ENCODE measurements at regions not wholly inside any gene's neighbourhood (a gene's known extent, or its start where the extent isn't known, plus 50 kb on each side); places are given as distances from the start of the nearest gene placed in this dataset.

DNA sequence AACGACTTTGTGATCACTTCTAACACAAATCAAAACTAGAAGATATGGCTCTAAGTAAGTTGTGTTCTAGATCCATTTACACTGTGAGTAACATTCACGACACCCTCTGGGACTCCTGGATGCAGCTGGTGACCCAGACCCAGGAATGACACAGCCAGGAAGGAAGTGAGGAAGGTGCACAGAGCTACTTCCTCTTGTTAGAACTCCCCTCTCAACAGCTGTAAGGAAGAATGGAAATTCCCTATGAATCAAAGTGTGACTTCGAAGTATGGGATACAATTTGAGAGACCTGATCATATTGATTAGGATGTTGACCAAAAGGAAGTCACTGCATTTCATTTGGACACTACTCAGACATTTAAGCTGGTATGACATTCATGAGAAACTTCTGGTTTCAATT, 185.3 kb downstream of the NRIP1 start:
- no peak overlapping the region for H3K27ac ChIP-seq (ENCODE audit: low read depth in 1 of 2, low read length in 2 of 2)

DNA sequence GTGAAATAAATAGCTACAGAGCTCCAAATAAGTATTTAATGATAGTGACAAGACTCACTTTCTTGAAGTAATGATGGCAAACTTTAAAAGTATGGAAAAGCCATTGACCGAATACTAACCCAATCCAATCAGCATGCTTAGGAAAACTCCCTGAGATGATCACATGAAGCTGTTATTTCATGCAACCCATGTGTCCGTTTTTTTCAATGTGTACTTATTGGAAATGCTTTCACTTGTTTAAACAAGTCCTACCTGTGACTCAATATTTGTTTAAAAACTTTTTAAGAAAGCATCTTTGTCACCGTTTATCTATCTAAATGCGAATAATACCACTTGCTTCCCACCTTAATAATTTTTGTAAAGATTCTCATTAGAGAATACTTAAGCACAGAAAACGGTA, 185.8 kb downstream of the NRIP1 start:
- no peaks in the 10 kb centered on the region for H3K27me3 Mint-ChIP-seq
- H3K4me3 ChIP-seq (ENCODE audit: low read length), result no peak overlapping the region
- DNase-seq (no peak), ATAC-seq (ENCODE audit: poor library complexity) (no peak)
- no peaks in the 10 kb centered on the region for H3K4me1 ChIP-seq (ENCODE audit: insufficient read depth, low read length)
- ChIA-PET POLR2A (no interaction called here), CTCF (no interaction called here)
- no peaks in the 10 kb centered on the region for H3K9me3 Mint-ChIP-seq
- H3K27ac ChIP-seq (ENCODE audit: low read depth in 1 of 2, low read length in 2 of 2), result no peak overlapping the region
- H3K27ac Mint-ChIP-seq, result no peak overlapping the region
- no peaks in the 10 kb centered on the region for H3K36me3 Mint-ChIP-seq (ENCODE audit: low read depth)
- H3K9me3 ChIP-seq (ENCODE audit: control insufficient read depth in 1 of 2, insufficient read depth in 1 of 2, low read length in 2 of 2), result no peaks in the 10 kb centered on the region
- TF ChIP-seq, protein P1, sequence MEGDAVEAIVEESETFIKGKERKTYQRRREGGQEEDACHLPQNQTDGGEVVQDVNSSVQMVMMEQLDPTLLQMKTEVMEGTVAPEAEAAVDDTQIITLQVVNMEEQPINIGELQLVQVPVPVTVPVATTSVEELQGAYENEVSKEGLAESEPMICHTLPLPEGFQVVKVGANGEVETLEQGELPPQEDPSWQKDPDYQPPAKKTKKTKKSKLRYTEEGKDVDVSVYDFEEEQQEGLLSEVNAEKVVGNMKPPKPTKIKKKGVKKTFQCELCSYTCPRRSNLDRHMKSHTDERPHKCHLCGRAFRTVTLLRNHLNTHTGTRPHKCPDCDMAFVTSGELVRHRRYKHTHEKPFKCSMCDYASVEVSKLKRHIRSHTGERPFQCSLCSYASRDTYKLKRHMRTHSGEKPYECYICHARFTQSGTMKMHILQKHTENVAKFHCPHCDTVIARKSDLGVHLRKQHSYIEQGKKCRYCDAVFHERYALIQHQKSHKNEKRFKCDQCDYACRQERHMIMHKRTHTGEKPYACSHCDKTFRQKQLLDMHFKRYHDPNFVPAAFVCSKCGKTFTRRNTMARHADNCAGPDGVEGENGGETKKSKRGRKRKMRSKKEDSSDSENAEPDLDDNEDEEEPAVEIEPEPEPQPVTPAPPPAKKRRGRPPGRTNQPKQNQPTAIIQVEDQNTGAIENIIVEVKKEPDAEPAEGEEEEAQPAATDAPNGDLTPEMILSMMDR (IDR thresholded peaks at IDR 0.05), result no peak
- intact Hi-C loops (cut with DNase I, micrococcal nuclease), result no loop called here
- no peaks in the 10 kb centered on the region for H3K27me3 ChIP-seq (ENCODE audit: control insufficient read depth in 1 of 2, insufficient read depth in 2 of 2, low read length in 2 of 2)
- no peaks in the 10 kb centered on the region for H3K36me3 ChIP-seq (ENCODE audit: insufficient read depth, low read length)
- H3K4me3 Mint-ChIP-seq, result no peak overlapping the region
- H3K4me1 Mint-ChIP-seq (ENCODE audit: low read depth), result no peaks in the 10 kb centered on the region

More for the DNA sequence above, 185.3 kb downstream of the NRIP1 start:
- H3K27me3 Mint-ChIP-seq, result no peaks in the 10 kb centered on the region
- no peaks in the 10 kb centered on the region for H3K4me1 ChIP-seq (ENCODE audit: insufficient read depth, low read length)
- no peaks in the 10 kb centered on the region for H3K36me3 ChIP-seq (ENCODE audit: insufficient read depth, low read length)
- H3K4me3 ChIP-seq (ENCODE audit: low read length), result no peak overlapping the region
- H3K4me1 Mint-ChIP-seq (ENCODE audit: low read depth), result no peaks in the 10 kb centered on the region
- H3K9me3 Mint-ChIP-seq, result no peaks in the 10 kb centered on the region
- no peaks in the 10 kb centered on the region for H3K36me3 Mint-ChIP-seq (ENCODE audit: low read depth)
- CTCF ChIA-PET, result no interaction called here
- no peaks in the 10 kb centered on the region for H3K9me3 ChIP-seq (ENCODE audit: control insufficient read depth in 1 of 2, insufficient read depth in 1 of 2, low read length in 2 of 2)
- intact Hi-C loops (cut with DNase I, micrococcal nuclease), result no loop called here
- DNase-seq (peak in 2 of 14 experiments; percentile 52 to 65), ATAC-seq (ENCODE audit: poor library complexity) (no peak)
- TF ChIP-seq, protein P1 (IDR thresholded peaks at IDR 0.05), result no peak
- POLR2A ChIA-PET, result no interaction called here
- no peaks in the 10 kb centered on the region for H3K27me3 ChIP-seq (ENCODE audit: control insufficient read depth in 1 of 2, insufficient read depth in 2 of 2, low read length in 2 of 2)
- H3K27ac Mint-ChIP-seq, result no peak overlapping the region
- no peak overlapping the region for H3K4me3 Mint-ChIP-seq

DNA sequence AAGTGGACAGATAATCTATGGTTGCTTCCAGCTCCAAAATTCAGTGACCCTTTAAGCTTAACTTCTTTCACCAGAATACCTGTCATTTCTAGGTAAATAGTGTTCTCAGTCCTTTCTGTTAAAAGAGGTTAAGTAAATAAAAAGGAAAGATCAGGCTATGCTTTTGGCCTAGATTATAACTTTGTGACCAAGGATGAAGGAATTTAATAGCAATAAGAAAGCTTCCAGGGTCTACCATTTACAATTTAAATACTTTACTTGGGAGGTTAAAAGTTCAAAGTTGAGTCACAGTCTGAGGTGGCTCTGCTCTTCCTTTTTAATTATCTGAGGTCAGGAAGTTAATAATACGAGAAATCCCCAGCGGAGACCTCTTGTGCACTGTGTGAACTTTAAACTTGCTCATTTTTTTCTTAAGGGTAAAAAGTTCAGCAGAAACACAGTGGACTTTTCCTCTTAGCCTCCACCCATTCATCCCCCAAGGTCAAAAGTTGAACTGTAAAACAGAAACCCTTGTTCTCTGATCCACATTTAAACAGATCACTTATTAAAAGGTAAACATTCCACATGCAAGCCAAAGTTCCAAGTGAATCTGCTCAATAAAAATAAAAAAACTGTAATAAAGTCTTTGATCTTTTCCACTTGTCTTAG, 187.1 kb downstream of the NRIP1 start:
- Mint-ChIP-seq H3K27me3 (no peaks in the 10 kb centered on the region), H3K4me3 (no peak overlapping the region), H3K4me1 (ENCODE audit: low read depth) (no peaks in the 10 kb centered on the region), H3K9me3 (no peaks in the 10 kb centered on the region), H3K36me3 (ENCODE audit: low read depth) (no peaks in the 10 kb centered on the region), H3K27ac (no peak overlapping the region)
- no peak overlapping the region for H3K4me3 ChIP-seq (ENCODE audit: low read length)
- intact Hi-C loops (cut with DNase I, micrococcal nuclease), result no loop called here
- DNase-seq, result peak in 3 of 14 experiments; percentile 23 to 54 (median 43)
- POLR2A ChIA-PET, result no interaction called here
- H3K27me3 ChIP-seq (ENCODE audit: control insufficient read depth in 1 of 2, insufficient read depth in 2 of 2, low read length in 2 of 2), result no peaks in the 10 kb centered on the region
- TF ChIP-seq, protein P1 (IDR thresholded peaks at IDR 0.05), result no peak
- H3K9me3 ChIP-seq (ENCODE audit: control insufficient read depth in 1 of 2, insufficient read depth in 1 of 2, low read length in 2 of 2), result no peaks in the 10 kb centered on the region
- CTCF ChIA-PET, result interaction anchor here (1.2 kb wide), 1 partner anchor 8 kb away, joined by 3 read pairs; no protein-coding TSS in a partner anchor
- H3K27ac ChIP-seq (ENCODE audit: low read depth in 1 of 2, low read length in 2 of 2), result no peak overlapping the region
- H3K36me3 ChIP-seq (ENCODE audit: insufficient read depth, low read length), result no peaks in the 10 kb centered on the region
- no peaks in the 10 kb centered on the region for H3K4me1 ChIP-seq (ENCODE audit: insufficient read depth, low read length)
- no peak for ATAC-seq (ENCODE audit: poor library complexity)
